ENCODE measurements at regions not wholly inside any gene's neighbourhood (a gene's known extent, or its start where the extent isn't known, plus 50 kb on each side); places are given as distances from the start of the nearest gene placed in this dataset.
"Not testable (repeated sequence)": the region's sequence is repeated elsewhere in the genome, so short reads cannot be mapped to it uniquely, and the experiment has no call there.

DNA sequence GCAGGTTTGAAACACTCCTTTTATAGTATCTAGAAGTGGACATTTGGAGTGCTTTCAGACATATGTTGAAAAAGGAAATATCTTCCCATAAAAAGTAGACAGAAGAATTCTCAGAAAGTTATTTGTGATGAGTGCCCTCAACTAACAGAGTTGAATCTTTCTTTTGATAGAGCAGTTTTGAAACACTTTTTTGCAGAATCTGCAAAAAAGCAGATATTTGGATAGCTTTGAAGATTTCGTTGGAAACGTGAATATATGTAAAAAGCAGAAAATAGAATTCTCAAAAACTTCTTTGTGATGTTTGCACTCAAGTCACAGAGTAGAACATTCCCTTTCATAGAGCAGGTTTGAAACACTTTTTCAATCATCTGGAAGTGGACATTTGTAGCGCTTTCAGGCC, 676.4 kb upstream of the ZNF337 start:
- not testable (repeated sequence) for TF ChIP-seq EZH2phosphoT487 (IDR thresholded peaks at IDR 0.05; ENCODE audit: unreplicated experiment); CTCF (conservative IDR thresholded peaks at IDR 0.05; ENCODE audit: low read depth in 2 of 2); JUNB (IDR thresholded peaks at IDR 0.05; ENCODE audit: unreplicated experiment); STAT1 (IDR thresholded peaks at IDR 0.05; ENCODE audit: unreplicated experiment); EZH2 (IDR thresholded peaks at IDR 0.05; ENCODE audit: low read depth, unreplicated experiment); POLR2AphosphoS5 (IDR thresholded peaks at IDR 0.05; ENCODE audit: low read depth); ZNF114 (CRISPR knock-in tag; IDR thresholded peaks at IDR 0.05); REST (IDR thresholded peaks at IDR 0.05; ENCODE audit: unreplicated experiment); NANOG (IDR thresholded peaks at IDR 0.05; ENCODE audit: borderline replicate concordance)
- TF ChIP-seq, protein P1, sequence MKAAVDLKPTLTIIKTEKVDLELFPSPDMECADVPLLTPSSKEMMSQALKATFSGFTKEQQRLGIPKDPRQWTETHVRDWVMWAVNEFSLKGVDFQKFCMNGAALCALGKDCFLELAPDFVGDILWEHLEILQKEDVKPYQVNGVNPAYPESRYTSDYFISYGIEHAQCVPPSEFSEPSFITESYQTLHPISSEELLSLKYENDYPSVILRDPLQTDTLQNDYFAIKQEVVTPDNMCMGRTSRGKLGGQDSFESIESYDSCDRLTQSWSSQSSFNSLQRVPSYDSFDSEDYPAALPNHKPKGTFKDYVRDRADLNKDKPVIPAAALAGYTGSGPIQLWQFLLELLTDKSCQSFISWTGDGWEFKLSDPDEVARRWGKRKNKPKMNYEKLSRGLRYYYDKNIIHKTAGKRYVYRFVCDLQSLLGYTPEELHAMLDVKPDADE (IDR thresholded peaks at IDR 0.05) = not testable (repeated sequence)
- TF ChIP-seq, protein P2, sequence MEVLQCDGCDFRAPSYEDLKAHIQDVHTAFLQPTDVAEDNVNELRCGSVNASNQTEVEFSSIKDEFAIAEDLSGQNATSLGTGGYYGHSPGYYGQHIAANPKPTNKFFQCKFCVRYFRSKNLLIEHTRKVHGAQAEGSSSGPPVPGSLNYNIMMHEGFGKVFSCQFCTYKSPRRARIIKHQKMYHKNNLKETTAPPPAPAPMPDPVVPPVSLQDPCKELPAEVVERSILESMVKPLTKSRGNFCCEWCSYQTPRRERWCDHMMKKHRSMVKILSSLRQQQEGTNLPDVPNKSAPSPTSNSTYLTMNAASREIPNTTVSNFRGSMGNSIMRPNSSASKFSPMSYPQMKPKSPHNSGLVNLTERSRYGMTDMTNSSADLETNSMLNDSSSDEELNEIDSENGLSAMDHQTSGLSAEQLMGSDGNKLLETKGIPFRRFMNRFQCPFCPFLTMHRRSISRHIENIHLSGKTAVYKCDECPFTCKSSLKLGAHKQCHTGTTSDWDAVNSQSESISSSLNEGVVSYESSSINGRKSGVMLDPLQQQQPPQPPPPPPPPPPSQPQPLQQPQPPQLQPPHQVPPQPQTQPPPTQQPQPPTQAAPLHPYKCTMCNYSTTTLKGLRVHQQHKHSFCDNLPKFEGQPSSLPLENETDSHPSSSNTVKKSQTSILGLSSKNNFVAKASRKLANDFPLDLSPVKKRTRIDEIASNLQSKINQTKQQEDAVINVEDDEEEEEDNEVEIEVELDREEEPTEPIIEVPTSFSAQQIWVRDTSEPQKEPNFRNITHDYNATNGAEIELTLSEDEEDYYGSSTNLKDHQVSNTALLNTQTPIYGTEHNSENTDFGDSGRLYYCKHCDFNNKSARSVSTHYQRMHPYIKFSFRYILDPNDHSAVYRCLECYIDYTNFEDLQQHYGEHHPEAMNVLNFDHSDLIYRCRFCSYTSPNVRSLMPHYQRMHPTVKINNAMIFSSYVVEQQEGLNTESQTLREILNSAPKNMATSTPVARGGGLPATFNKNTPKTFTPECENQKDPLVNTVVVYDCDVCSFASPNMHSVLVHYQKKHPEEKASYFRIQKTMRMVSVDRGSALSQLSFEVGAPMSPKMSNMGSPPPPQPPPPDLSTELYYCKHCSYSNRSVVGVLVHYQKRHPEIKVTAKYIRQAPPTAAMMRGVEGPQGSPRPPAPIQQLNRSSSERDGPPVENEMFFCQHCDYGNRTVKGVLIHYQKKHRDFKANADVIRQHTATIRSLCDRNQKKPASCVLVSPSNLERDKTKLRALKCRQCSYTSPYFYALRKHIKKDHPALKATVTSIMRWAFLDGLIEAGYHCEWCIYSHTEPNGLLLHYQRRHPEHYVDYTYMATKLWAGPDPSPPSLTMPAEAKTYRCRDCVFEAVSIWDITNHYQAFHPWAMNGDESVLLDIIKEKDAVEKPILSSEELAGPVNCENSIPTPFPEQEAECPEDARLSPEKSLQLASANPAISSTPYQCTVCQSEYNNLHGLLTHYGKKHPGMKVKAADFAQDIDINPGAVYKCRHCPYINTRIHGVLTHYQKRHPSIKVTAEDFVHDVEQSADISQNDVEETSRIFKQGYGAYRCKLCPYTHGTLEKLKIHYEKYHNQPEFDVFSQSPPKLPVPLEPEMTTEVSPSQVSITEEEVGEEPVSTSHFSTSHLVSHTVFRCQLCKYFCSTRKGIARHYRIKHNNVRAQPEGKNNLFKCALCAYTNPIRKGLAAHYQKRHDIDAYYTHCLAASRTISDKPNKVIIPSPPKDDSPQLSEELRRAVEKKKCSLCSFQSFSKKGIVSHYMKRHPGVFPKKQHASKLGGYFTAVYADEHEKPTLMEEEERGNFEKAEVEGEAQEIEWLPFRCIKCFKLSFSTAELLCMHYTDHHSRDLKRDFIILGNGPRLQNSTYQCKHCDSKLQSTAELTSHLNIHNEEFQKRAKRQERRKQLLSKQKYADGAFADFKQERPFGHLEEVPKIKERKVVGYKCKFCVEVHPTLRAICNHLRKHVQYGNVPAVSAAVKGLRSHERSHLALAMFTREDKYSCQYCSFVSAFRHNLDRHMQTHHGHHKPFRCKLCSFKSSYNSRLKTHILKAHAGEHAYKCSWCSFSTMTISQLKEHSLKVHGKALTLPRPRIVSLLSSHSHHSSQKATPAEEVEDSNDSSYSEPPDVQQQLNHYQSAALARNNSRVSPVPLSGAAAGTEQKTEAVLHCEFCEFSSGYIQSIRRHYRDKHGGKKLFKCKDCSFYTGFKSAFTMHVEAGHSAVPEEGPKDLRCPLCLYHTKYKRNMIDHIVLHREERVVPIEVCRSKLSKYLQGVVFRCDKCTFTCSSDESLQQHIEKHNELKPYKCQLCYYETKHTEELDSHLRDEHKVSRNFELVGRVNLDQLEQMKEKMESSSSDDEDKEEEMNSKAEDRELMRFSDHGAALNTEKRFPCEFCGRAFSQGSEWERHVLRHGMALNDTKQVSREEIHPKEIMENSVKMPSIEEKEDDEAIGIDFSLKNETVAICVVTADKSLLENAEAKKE (CRISPR knock-in tag; IDR thresholded peaks at IDR 0.05) = not testable (repeated sequence)

All from GM23338 (cell line).